ENCODE measurements at regions not wholly inside any gene's neighbourhood (a gene's known extent, or its start where the extent isn't known, plus 50 kb on each side); places are given as distances from the start of the nearest gene placed in this dataset.

GRCh38 chr14:70268760-70269159 lies 80.0 kb upstream of the SLC8A3 start:
- H4K20me1 ChIP-seq (ENCODE audit: insufficient read depth) = no peaks in the 10 kb centered on the region
- H3K36me3 ChIP-seq (replicated peaks in 1 of 2; ENCODE audit: control insufficient read depth in 1 of 2, insufficient read depth in 2 of 2, low read length in 1 of 2) = no peaks in the 10 kb centered on the region
- no peaks in the 10 kb centered on the region for H3K27me3 ChIP-seq (ENCODE audit: insufficient read depth)
- no peaks in the 10 kb centered on the region for H3K9me3 ChIP-seq
- no peak overlapping the region for H3K4me3 ChIP-seq (ENCODE audit: low read depth in 2 of 2, low read length in 1 of 2)
- 23% methylated on average over 2 of the region's 2 CpGs for WGBS (ENCODE audit: low lambda C conversion rate)
- H2AFZ ChIP-seq (ENCODE audit: low read depth) = no peak overlapping the region
- H3K9me2 ChIP-seq = no peaks in the 10 kb centered on the region
- H3K27ac ChIP-seq (ENCODE audit: low read depth in 2 of 2, low read length in 1 of 2) = no peak overlapping the region
- ChIA-PET CTCF (interaction anchor here (1.0 kb wide), 1 partner anchor 9 kb away, joined by 3 read pairs; no protein-coding TSS in a partner anchor), POLR2A (no interaction called here)
- H3F3A ChIP-seq (replicated peaks; ENCODE audit: insufficient read depth) = no peaks in the 10 kb centered on the region
- H3K4me2 ChIP-seq = no peak overlapping the region
- H3K4me1 ChIP-seq (ENCODE audit: control insufficient read depth in 1 of 2, insufficient read depth in 2 of 2, low read depth in 1 of 2, low read length in 1 of 2) = no peaks in the 10 kb centered on the region
- no peak for TF ChIP-seq YY1 (IDR thresholded peaks at IDR 0.05; ENCODE audit: low read depth)
- TF ChIP-seq SMC3 (IDR thresholded peaks at IDR 0.05; ENCODE audit: low read depth, low read length) = no peak
- TF ChIP-seq IRF3 (IDR thresholded peaks at IDR 0.05; ENCODE audit: low read depth, low read length) = no peak
- no peak for TF ChIP-seq GATA2 (CRISPR knock-in tag; IDR thresholded peaks at IDR 0.05)
- TF ChIP-seq ELF1 (IDR thresholded peaks at IDR 0.05) = no peak
- TF ChIP-seq FOXJ3 (CRISPR knock-in tag; IDR thresholded peaks at IDR 0.05) = no peak
- TF ChIP-seq USF2 (IDR thresholded peaks at IDR 0.05; ENCODE audit: borderline replicate concordance, low read depth, low read length) = no peak
- TF ChIP-seq ZBTB33 (IDR thresholded peaks at IDR 0.05; ENCODE audit: borderline replicate concordance, low read depth) = no peak
- TF ChIP-seq RAD21 (IDR thresholded peaks at IDR 0.05; ENCODE audit: low read length) = no peak
- TF ChIP-seq, protein P1, sequence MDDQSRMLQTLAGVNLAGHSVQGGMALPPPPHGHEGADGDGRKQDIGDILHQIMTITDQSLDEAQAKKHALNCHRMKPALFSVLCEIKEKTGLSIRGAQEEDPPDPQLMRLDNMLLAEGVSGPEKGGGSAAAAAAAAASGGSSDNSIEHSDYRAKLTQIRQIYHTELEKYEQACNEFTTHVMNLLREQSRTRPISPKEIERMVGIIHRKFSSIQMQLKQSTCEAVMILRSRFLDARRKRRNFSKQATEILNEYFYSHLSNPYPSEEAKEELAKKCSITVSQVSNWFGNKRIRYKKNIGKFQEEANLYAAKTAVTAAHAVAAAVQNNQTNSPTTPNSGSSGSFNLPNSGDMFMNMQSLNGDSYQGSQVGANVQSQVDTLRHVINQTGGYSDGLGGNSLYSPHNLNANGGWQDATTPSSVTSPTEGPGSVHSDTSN (IDR thresholded peaks at IDR 0.05) = no peak
- TF ChIP-seq RCOR1 (IDR thresholded peaks at IDR 0.05; ENCODE audit: low read length) = no peak
- TF ChIP-seq RXRA (IDR thresholded peaks at IDR 0.05; ENCODE audit: borderline replicate concordance, low read depth) = no peak
- TF ChIP-seq FOXM1 (IDR thresholded peaks at IDR 0.05; ENCODE audit: low read depth) = no peak
- no peaks in the 10 kb centered on the region for H3K79me2 ChIP-seq (ENCODE audit: insufficient read depth)
- DNase-seq = no peak
- no peak overlapping the region for H3K9ac ChIP-seq

GRCh38 chr14:70266157-70266556 lies 77.4 kb upstream of the SLC8A3 start:
- CTCF ChIA-PET = interaction anchor here (1.0 kb wide), 1 partner anchor 220 kb away, joined by 3 read pairs; no protein-coding TSS in a partner anchor
- DNase-seq = no peak
- H3F3A ChIP-seq (replicated peaks; ENCODE audit: insufficient read depth) = no peaks in the 10 kb centered on the region
- H3K4me1 ChIP-seq (ENCODE audit: control insufficient read depth in 1 of 2, insufficient read depth in 2 of 2, low read depth in 1 of 2, low read length in 1 of 2) = no peaks in the 10 kb centered on the region
- POLR2A ChIA-PET = no interaction called here
- H4K20me1 ChIP-seq (ENCODE audit: insufficient read depth) = no peaks in the 10 kb centered on the region
- no peak overlapping the region for H2AFZ ChIP-seq (ENCODE audit: low read depth)
- H3K79me2 ChIP-seq (ENCODE audit: insufficient read depth) = no peaks in the 10 kb centered on the region
- H3K27ac ChIP-seq (ENCODE audit: low read depth in 2 of 2, low read length in 1 of 2) = no peak overlapping the region
- no peaks in the 10 kb centered on the region for H3K9me3 ChIP-seq
- H3K4me2 ChIP-seq = no peak overlapping the region
- H3K27me3 ChIP-seq (ENCODE audit: insufficient read depth) = no peaks in the 10 kb centered on the region
- H3K9me2 ChIP-seq = no peaks in the 10 kb centered on the region
- H3K4me3 ChIP-seq (ENCODE audit: low read depth in 2 of 2, low read length in 1 of 2) = no peak overlapping the region
- TF ChIP-seq ZBTB33 (IDR thresholded peaks at IDR 0.05; ENCODE audit: borderline replicate concordance, low read depth) = no peak
- no peak for TF ChIP-seq USF2 (IDR thresholded peaks at IDR 0.05; ENCODE audit: borderline replicate concordance, low read depth, low read length)
- TF ChIP-seq GABPA (IDR thresholded peaks at IDR 0.05; ENCODE audit: low read depth) = no peak
- no peak for TF ChIP-seq SMC3 (IDR thresholded peaks at IDR 0.05; ENCODE audit: low read depth, low read length)
- no peak for TF ChIP-seq FOXJ3 (CRISPR knock-in tag; IDR thresholded peaks at IDR 0.05)
- TF ChIP-seq JUND (IDR thresholded peaks at IDR 0.05) = no peak
- no peak for TF ChIP-seq RFX5 (IDR thresholded peaks at IDR 0.05; ENCODE audit: low read length)
- WGBS (ENCODE audit: low lambda C conversion rate) = 9% methylated on average over 2 of the region's 2 CpGs
- no peak overlapping the region for H3K9ac ChIP-seq
- no peaks in the 10 kb centered on the region for H3K36me3 ChIP-seq (replicated peaks in 1 of 2; ENCODE audit: control insufficient read depth in 1 of 2, insufficient read depth in 2 of 2, low read length in 1 of 2)
